Loucy (cell line): ENCODE measurements at regions not wholly inside any gene's neighbourhood (a gene's known extent, or its start where the extent isn't known, plus 50 kb on each side); places are given as distances from the start of the nearest gene placed in this dataset.

Source experiments
- H2AFZ ChIP-seq: fragments of 200-600 bp; sonication (generic); 2 replicates; pipeline ENCODE4 v1.6.0; 2016; ENCODE audit warnings: antibody characterized with exemption, mild to moderate bottlenecking, low read length, moderate library complexity
- H3F3A ChIP-seq: fragments of 200-600 bp; 2 replicates; pipeline ENCODE4 v1.6.0; 2016; ENCODE audit warnings: antibody characterized with exemption, low read depth, mild to moderate bottlenecking
- H3K27me3 ChIP-seq: fragments of 200-600 bp; sonication (generic); 2 replicates; pipeline ENCODE4 v1.6.1; 2014; ENCODE audit warnings: low read length, mild to moderate bottlenecking; ENCODE audit not compliant: insufficient read depth, poor library complexity, severe bottlenecking
- H3K36me3 ChIP-seq: fragments of 200-600 bp; sonication (generic); 2 replicates; pipeline ENCODE4 v1.6.1; 2016; ENCODE audit warnings: low read length; ENCODE audit not compliant: insufficient read depth
- H3K4me1 ChIP-seq: fragments of 200-600 bp; sonication (generic); 2 replicates; pipeline ENCODE4 v1.5.1; 2014; ENCODE audit warnings: low read length, mild to moderate bottlenecking; ENCODE audit not compliant: insufficient read depth, poor library complexity, severe bottlenecking
- H3K4me2 ChIP-seq: fragments of 200-600 bp; sonication (generic); 2 replicates; pipeline ENCODE4 v1.6.0; 2014; ENCODE audit warnings: antibody characterized with exemption, low read length, low read depth, mild to moderate bottlenecking; ENCODE audit not compliant: poor library complexity, severe bottlenecking
- H3K4me3 ChIP-seq: fragments of 200-600 bp; sonication (generic); 2 replicates; pipeline ENCODE4 v1.5.1; 2014; ENCODE audit warnings: low read length, mild to moderate bottlenecking, mixed read lengths; ENCODE audit not compliant: poor library complexity, severe bottlenecking
- H3K79me2 ChIP-seq: fragments of 200-600 bp; sonication (generic); 2 replicates; pipeline ENCODE4 v1.6.1; 2014; ENCODE audit warnings: low read length; ENCODE audit not compliant: insufficient read depth
- H3K9ac ChIP-seq: fragments of 200-600 bp; sonication (generic); 2 replicates; pipeline ENCODE4 v1.6.0; 2014; ENCODE audit warnings: mild to moderate bottlenecking, low read depth, low read length, moderate library complexity; ENCODE audit not compliant: poor library complexity, severe bottlenecking
- H3K9me2 ChIP-seq: fragments of 200-600 bp; sonication (generic); replicated peaks from 2 replicates; pipeline ENCODE4 v1.6.1; 2016; ENCODE audit warnings: low read depth, low read length, mixed read lengths
- H3K9me3 ChIP-seq: fragments of 200-600 bp; sonication (generic); 2 replicates; pipeline ENCODE4 v1.6.1; 2014; ENCODE audit warnings: mild to moderate bottlenecking, antibody characterized with exemption, low read length, low read depth; ENCODE audit not compliant: insufficient read depth
- H4K20me1 ChIP-seq: fragments of 200-600 bp; sonication (generic); 2 replicates; pipeline ENCODE4 v1.6.0; 2014; ENCODE audit warnings: antibody characterized with exemption, low read length, mild to moderate bottlenecking; ENCODE audit not compliant: insufficient read depth, poor library complexity, severe bottlenecking
- CTCF ChIP-seq: fragments of 200-600 bp; sonication (generic); conservative IDR thresholded peaks from 2 replicates; pipeline ENCODE4 v1.5.1; 2014; ENCODE audit warnings: mild to moderate bottlenecking, antibody characterized with exemption, low read length
- EZH2phosphoT487 ChIP-seq: fragments of 200-600 bp; IDR thresholded peaks from 2 replicates; pipeline ENCODE4 v1.6.1; 2018; ENCODE audit warnings: antibody characterized with exemption, mild to moderate bottlenecking, moderate library complexity, borderline replicate concordance

GRCh38 chr4:36872679-36873078 lies 371.9 kb upstream of the NWD2 start:
- Histone ChIP-seq H4K20me1 (no peaks in the 10 kb centered on the region), H3K9ac (no peak overlapping the region), H3K36me3 (no peaks in the 10 kb centered on the region), H3K9me2 (no peaks in the 10 kb centered on the region), H3K27me3 (no peaks in the 10 kb centered on the region), H3K9me3 (no peaks in the 10 kb centered on the region), H3K4me1 (no peaks in the 10 kb centered on the region), H2AFZ (no peak overlapping the region), H3K4me2 (no peak overlapping the region), H3F3A (no peaks in the 10 kb centered on the region), H3K4me3 (no peak overlapping the region), H3K79me2 (no peaks in the 10 kb centered on the region)
- TF ChIP-seq EZH2phosphoT487 (no peak), CTCF (no peak)

- no peak overlapping the region for H3K4me2 ChIP-seq
Observed at GRCh38 chr4:36884151-36884550, 360.4 kb upstream of the NWD2 start.

GRCh38 chr4:36891971-36892370 lies 352.6 kb upstream of the NWD2 start:
- Histone ChIP-seq H3K36me3 (no peaks in the 10 kb centered on the region), H4K20me1 (no peaks in the 10 kb centered on the region), H3K79me2 (no peaks in the 10 kb centered on the region), H3K9ac (no peak overlapping the region), H3K4me1 (no peaks in the 10 kb centered on the region), H2AFZ (no peak overlapping the region), H3K9me3 (no peaks in the 10 kb centered on the region; the same call in 1 of the 2 replicates), H3F3A (no peaks in the 10 kb centered on the region), H3K4me3 (no peak overlapping the region), H3K9me2 (no peaks in the 10 kb centered on the region), H3K4me2 (no peak overlapping the region), H3K27me3 (no peaks in the 10 kb centered on the region)
- TF ChIP-seq CTCF: no peak
- no peak for TF ChIP-seq EZH2phosphoT487

More at GRCh38 chr4:36884151-36884550, 360.4 kb upstream of the NWD2 start:
- H3K27me3 ChIP-seq: no peaks in the 10 kb centered on the region
- no peaks in the 10 kb centered on the region for H3F3A ChIP-seq
- no peaks in the 10 kb centered on the region for H3K79me2 ChIP-seq
- no peaks in the 10 kb centered on the region for H3K36me3 ChIP-seq
- H4K20me1 ChIP-seq: no peaks in the 10 kb centered on the region
- H3K9me3 ChIP-seq: no peaks in the 10 kb centered on the region
- no peak overlapping the region for H3K9ac ChIP-seq
- no peaks in the 10 kb centered on the region for H3K9me2 ChIP-seq
- no peak for TF ChIP-seq CTCF
- TF ChIP-seq EZH2phosphoT487: no peak
- no peaks in the 10 kb centered on the region for H3K4me1 ChIP-seq
- H3K4me3 ChIP-seq: no peak overlapping the region
- no peak overlapping the region for H2AFZ ChIP-seq
